ENCODE measurements at regions not wholly inside any gene's neighbourhood (a gene's known extent, or its start where the extent isn't known, plus 50 kb on each side); places are given as distances from the start of the nearest gene placed in this dataset.

GRCh38 chr2:128732976-128733431 lies 414.3 kb upstream of the HS6ST1 start:
- TF ChIP-seq, protein P1, sequence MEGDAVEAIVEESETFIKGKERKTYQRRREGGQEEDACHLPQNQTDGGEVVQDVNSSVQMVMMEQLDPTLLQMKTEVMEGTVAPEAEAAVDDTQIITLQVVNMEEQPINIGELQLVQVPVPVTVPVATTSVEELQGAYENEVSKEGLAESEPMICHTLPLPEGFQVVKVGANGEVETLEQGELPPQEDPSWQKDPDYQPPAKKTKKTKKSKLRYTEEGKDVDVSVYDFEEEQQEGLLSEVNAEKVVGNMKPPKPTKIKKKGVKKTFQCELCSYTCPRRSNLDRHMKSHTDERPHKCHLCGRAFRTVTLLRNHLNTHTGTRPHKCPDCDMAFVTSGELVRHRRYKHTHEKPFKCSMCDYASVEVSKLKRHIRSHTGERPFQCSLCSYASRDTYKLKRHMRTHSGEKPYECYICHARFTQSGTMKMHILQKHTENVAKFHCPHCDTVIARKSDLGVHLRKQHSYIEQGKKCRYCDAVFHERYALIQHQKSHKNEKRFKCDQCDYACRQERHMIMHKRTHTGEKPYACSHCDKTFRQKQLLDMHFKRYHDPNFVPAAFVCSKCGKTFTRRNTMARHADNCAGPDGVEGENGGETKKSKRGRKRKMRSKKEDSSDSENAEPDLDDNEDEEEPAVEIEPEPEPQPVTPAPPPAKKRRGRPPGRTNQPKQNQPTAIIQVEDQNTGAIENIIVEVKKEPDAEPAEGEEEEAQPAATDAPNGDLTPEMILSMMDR (conservative IDR thresholded peaks at IDR 0.05; ENCODE audit: low read depth, low read length), result no peak
- DNase-seq (ENCODE audit: low read depth), result peak; percentile 99
- no peak overlapping the region for H3K4me3 ChIP-seq (ENCODE audit: low read depth, low read length)

- no peak for DNase-seq (ENCODE audit: low read depth)
- H3K4me3 ChIP-seq (ENCODE audit: low read depth, low read length), result no peak overlapping the region
Measured at GRCh38 chr2:128733450-128733849, 414.8 kb upstream of the HS6ST1 start.

DNA sequence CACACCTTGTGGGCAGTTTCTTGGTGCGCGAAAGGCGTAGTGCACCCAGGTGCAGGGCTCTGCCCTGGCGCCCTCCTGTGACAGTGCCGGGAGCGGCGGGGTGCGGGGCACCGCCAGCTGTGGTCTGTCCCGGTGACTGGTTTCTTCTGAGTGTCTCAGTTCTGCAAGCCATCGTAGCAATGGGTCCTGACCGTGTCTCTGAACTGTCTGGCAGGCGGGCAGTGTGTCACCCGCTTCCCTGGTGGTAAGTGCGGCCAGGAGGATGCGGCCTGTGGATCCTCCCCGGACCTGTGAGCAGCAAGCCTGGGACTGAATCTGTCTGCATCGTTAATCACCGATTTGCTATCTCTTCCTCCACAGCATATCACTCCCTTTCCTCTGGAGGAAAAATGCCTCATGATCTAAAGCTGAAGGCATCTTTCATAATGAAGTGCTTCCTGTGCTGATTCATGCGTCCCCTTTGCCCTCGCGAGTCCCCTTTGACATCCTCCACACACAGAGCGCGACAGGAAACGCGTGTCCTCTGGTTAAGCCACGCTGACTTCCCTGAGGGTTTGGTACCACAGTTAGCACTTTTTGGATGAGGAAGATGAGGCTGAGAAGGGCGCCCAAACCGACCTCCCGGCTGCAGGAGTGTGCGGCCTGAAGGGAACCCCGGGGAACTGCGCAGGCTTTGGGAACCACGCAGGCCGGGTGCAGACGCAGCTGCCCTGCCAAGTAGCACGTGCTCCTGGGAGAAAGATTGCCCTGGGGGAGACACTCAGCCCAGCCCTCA lies 416.0 kb upstream of the HS6ST1 start:
- peak; percentile 88 for DNase-seq (ENCODE audit: low read depth)
- H3K4me3 ChIP-seq (ENCODE audit: low read depth, low read length), result no peak overlapping the region

More at GRCh38 chr2:128733450-128733849, 414.8 kb upstream of the HS6ST1 start:
- TF ChIP-seq, protein P1 (conservative IDR thresholded peaks at IDR 0.05; ENCODE audit: low read depth, low read length), result no peak

DNA sequence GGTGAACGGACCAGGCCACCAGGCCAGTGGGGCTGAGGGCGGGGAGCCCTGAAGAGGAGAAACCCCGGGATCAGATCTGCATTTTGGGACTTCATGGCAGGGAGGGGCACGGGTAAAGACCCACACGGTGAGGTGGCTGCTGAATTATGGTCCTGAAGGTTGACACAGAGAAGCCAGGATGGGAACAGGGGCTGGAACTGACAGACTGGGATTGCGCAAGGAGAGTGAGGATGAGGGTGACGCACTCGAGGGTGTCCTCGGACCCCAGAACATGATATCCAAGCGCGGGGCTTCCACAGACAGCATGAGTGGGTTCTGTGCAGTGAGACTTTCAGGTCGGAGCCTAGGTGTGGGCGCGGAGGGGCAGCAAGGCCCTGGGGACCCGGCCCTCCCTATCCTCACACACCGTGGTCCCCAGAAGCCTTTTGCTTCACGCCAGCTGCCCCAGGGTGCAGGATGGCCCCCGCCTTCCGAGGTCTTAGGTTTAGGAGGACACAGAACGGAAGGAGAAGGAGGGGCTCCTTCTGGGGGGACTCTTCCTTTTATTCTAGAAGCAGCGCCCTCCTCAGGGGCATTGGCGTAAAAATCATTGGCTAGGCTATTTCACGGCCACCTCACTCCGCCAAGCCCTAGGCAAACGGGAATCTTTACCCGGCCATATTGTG lies 416.8 kb upstream of the HS6ST1 start:
- no peak overlapping the region for H3K4me3 ChIP-seq (ENCODE audit: low read depth, low read length)
- TF ChIP-seq, protein P1 (conservative IDR thresholded peaks at IDR 0.05; ENCODE audit: low read depth, low read length), result no peak

More for the DNA sequence above, 416.0 kb upstream of the HS6ST1 start:
- TF ChIP-seq, protein P1 (conservative IDR thresholded peaks at IDR 0.05; ENCODE audit: low read depth, low read length), result no peak

GRCh38 chr2:128736046-128736688 lies 417.5 kb upstream of the HS6ST1 start:
- H3K4me3 ChIP-seq (ENCODE audit: low read depth, low read length), result no peak overlapping the region
- peak; percentile 38 for DNase-seq (ENCODE audit: low read depth)
- TF ChIP-seq, protein P1 (conservative IDR thresholded peaks at IDR 0.05; ENCODE audit: low read depth, low read length), result no peak

More for the DNA sequence above, 416.8 kb upstream of the HS6ST1 start:
- DNase-seq (ENCODE audit: low read depth), result no peak

DNA sequence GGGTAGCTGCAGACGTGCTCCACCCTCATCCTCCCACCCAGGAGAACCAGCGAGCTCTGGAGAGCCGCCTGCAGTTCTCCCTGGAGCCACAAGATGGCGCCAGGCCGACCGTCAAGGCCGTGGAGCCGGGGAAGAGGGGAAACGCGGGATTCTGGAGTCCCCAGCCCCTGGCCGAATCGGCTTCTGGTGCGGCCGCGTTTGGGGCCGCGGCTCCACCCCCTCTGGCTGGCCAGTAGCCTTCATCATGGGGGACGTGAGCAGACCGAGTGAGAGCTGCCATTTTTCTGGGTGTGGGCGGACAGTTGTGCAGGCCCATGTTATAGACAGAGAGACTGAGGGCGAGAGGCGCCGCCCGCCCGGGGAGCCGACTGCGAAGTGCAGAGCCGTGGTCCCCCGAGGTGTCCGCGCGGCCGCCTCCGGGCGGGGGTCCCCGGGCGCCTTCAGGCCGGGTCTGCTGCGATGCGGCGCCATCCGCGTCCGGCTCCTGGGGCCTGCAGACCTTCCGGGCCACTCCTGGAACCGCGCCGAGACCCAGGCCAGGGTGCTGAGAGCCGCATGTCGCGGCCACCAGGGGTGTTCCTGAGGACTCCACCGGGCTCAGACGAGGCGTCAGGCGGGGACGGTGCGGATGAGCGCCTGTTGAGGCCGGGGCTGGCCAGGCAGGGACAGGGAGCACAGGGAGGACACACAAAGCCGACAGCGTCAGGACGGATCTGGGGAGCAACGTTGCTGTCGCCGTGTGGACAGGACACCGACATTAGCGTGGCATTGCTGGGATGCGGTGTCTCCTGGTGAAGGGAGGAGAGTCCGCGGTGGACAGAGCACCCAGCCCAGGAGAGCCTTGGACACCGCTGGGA lies 418.2 kb upstream of the HS6ST1 start:
- peak; percentile 92 for DNase-seq (ENCODE audit: low read depth)
- TF ChIP-seq, protein P1 (conservative IDR thresholded peaks at IDR 0.05; ENCODE audit: low read depth, low read length), result peak; percentile 98
- H3K4me3 ChIP-seq (ENCODE audit: low read depth, low read length), result peak overlapping the region; percentile 53

All from choroid plexus epithelial cell (primary cell).